ENCODE measurements at regions not wholly inside any gene's neighbourhood (a gene's known extent, or its start where the extent isn't known, plus 50 kb on each side); places are given as distances from the start of the nearest gene placed in this dataset.

DNA sequence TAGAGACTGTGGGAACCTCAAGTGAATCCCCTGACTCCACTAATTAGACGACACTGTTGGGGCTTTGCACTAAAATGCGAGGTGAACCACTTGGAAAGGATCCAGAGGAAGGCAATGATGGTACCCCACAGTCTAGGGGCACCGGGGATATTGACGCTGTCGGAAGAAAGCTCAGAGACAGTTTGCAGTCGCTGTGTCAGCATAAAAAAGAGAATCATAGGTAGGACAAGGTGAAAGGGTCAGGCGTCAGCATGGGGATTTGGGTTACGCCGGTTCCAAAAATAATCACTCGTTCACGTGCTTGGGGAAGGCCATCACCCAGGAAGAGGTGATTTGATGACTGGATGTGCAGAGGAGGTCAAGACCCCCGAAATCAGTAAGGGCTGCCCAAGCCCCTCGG is 598.0 kb upstream of the NOX3 start:
- Mint-ChIP-seq H3K9me3 (peaks cover 16% of the 10 kb centered on the region), H3K4me3 (no peak overlapping the region), H3K27ac (no peak overlapping the region), H3K4me1 (no peaks in the 10 kb centered on the region), H3K27me3 (peaks cover 2% of the 10 kb centered on the region), H3K36me3 (ENCODE audit: low read depth) (no peaks in the 10 kb centered on the region)
- no peak for DNase-seq
- no peak for ATAC-seq

DNA sequence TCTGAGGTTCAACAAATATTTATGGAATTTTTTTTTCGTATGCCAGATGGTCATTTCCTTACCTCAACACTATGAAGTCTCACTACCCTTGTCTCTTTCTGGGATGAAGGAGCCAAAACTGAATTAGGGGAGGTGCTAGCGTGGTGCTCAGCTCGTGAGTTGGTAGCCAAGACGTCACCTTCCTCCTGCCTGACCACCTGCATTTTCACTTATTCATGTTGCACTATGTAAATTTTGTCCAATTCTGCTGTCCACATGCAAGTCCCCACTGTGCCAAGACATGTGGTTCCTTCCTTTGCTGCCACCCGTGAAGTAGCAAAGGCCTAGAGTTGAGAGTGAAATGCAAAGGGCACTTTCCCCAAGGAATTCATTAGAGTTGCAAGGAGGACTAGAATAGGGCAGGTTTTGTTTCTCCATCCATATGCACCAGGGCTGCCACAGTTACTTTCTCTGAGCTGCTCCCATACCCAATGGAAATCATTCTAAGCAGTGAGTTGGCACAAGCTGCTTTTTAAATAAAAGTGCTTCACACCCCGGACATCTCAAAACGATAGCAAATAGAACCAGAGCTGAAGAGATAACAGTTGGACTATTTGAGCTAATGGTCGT is 591.3 kb upstream of the NOX3 start:
- ATAC-seq, result no peak
- no peaks in the 10 kb centered on the region for H3K36me3 Mint-ChIP-seq (ENCODE audit: low read depth)
- H3K27ac Mint-ChIP-seq, result no peak overlapping the region
- DNase-seq, result no peak
- no peak overlapping the region for H3K4me3 Mint-ChIP-seq
- peaks cover 12% of the 10 kb centered on the region for H3K9me3 Mint-ChIP-seq
- H3K27me3 Mint-ChIP-seq, result no peaks in the 10 kb centered on the region
- no peaks in the 10 kb centered on the region for H3K4me1 Mint-ChIP-seq

DNA sequence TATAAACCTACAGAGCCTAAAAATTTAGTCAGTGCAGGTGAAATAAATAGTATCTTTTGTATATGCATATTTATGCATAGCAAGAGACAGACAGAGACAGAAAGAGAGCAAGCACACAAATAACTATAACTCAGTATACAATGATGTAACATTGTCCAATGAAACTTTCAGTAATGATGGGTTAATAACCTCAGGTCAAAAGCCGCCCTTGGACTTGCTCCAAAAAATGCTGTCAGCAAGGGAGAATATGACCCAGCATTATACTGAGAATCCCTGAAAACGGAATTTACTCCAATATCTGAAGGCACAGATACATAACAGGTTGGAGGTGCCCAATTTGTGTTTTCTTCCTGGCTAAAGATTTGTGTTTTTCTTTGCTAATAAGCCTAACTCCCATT is 590.6 kb upstream of the NOX3 start:
- H3K27ac Mint-ChIP-seq, result no peak overlapping the region
- H3K4me3 Mint-ChIP-seq, result no peak overlapping the region
- no peak for ATAC-seq
- H3K4me1 Mint-ChIP-seq, result no peaks in the 10 kb centered on the region
- no peaks in the 10 kb centered on the region for H3K27me3 Mint-ChIP-seq
- no peaks in the 10 kb centered on the region for H3K36me3 Mint-ChIP-seq (ENCODE audit: low read depth)
- peaks cover 12% of the 10 kb centered on the region for H3K9me3 Mint-ChIP-seq
- DNase-seq, result no peak

DNA sequence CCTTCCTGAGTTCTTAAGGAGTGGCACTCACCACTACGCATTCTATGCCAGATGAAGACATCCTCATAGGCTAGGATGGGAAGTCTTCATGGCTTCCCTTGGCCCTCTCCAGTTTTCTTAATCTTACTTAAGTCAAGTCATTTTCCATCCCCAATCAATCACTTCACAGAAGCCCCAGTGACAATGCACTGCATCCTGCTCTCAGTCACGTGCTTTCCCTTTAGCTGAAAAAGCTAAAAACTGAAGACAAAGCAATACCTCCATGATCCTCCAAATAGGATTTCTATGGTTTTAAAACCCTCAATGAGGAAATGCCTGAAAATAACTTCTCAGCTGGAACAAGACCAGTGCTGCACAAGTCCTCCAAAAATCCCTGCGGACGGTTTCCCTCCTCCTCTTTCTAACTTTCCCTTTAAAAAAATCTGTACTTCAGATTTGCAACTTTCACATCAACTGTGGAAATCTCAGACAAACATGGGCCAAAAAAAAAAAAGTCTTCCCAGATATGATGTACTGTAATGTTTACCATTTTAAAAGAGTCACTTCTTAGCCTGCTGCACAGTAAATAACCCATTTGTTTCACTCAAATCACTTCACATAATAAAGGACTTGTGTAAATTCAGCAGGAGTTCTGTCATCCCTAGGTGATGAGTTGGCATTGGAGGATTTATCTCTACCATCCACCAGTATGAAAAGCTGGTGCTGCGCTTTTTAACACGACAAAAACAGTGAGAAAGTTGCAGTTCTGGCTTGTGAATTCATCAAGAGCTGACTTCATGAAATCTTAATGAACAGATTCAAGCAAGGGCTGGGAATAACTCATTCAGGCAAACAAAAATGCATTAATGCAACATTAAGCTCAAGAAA is 590.0 kb upstream of the NOX3 start:
- H3K27ac Mint-ChIP-seq, result no peak overlapping the region
- DNase-seq, result no peak
- H3K36me3 Mint-ChIP-seq (ENCODE audit: low read depth), result no peaks in the 10 kb centered on the region
- H3K4me1 Mint-ChIP-seq, result no peaks in the 10 kb centered on the region
- H3K27me3 Mint-ChIP-seq, result no peaks in the 10 kb centered on the region
- H3K9me3 Mint-ChIP-seq, result peaks cover 12% of the 10 kb centered on the region
- H3K4me3 Mint-ChIP-seq, result no peak overlapping the region
- no peak for ATAC-seq

DNA sequence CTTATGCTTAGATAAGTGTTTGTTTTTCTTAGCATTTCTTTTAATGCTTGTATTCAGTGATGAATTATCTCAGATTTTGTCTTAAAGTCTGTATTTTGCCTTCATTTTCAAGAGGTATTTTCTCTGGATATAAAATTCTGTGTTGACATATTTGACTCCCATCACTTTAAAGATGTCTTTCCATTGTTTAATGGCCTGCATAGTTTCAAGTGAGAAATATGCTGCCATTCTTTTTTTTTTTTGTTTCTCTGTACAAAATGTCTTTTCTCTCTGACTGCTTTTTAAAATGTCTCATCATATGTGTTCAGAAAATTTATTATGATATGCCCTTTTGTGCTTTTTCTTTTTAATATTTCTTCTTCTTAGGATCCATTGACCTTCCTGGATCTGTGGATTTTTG is 578.0 kb upstream of the NOX3 start:
- ATAC-seq (no peak), DNase-seq (no peak)
- Mint-ChIP-seq H3K9me3 (peaks cover 17% of the 10 kb centered on the region), H3K4me1 (peaks cover 12% of the 10 kb centered on the region), H3K27me3 (no peaks in the 10 kb centered on the region), H3K27ac (no peak overlapping the region), H3K4me3 (no peak overlapping the region), H3K36me3 (ENCODE audit: low read depth) (peaks cover 8% of the 10 kb centered on the region)

DNA sequence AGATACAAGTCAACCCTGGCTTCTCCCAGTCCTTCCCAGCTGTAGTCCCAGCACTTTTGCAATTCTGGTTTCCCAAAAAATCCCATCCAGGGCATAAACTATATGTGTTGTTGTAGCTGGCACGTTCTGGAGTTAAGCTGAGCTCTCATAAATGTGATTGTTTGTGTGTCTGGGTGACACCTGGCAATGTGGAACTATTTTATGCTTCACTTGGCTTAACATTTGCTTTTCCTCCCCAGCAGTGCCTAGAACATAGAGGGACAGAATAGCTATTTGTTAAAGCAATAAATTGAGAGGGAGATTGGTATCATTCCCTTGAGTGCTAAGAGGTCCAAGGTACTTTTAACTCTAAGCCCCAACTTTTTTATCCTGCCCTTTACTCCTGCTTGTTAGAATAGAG is 575.9 kb upstream of the NOX3 start:
- Mint-ChIP-seq H3K36me3 (ENCODE audit: low read depth) (peaks cover 8% of the 10 kb centered on the region), H3K4me3 (no peak overlapping the region), H3K27me3 (no peaks in the 10 kb centered on the region), H3K4me1 (peaks cover 24% of the 10 kb centered on the region), H3K27ac (no peak overlapping the region), H3K9me3 (peaks cover 17% of the 10 kb centered on the region)
- DNase-seq (no peak), ATAC-seq (no peak)

DNA sequence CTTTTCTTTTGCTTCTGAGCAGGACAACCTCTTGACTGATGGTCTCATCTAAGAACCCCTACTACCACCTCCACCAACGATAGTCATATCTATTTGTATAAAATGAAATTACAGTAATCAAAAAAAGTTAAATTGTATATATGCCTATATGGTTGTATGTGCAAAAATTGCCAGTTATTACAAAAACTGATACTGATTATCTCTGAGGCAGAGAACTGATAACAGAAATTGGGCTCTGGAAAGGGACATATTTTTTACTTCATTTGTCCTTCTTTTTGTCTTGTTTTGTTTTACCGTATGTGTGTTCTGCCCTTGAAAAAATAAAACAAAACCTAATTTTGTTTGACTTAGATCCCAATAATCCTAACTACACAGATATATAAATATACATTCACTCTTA is 574.4 kb upstream of the NOX3 start:
- no peak overlapping the region for H3K4me3 Mint-ChIP-seq
- H3K36me3 Mint-ChIP-seq (ENCODE audit: low read depth), result peaks cover 8% of the 10 kb centered on the region
- H3K27ac Mint-ChIP-seq, result peak overlapping the region; percentile 23
- H3K9me3 Mint-ChIP-seq, result peaks cover 23% of the 10 kb centered on the region
- no peaks in the 10 kb centered on the region for H3K27me3 Mint-ChIP-seq
- H3K4me1 Mint-ChIP-seq, result peaks cover 24% of the 10 kb centered on the region
- ATAC-seq (no peak), DNase-seq (no peak)

DNA sequence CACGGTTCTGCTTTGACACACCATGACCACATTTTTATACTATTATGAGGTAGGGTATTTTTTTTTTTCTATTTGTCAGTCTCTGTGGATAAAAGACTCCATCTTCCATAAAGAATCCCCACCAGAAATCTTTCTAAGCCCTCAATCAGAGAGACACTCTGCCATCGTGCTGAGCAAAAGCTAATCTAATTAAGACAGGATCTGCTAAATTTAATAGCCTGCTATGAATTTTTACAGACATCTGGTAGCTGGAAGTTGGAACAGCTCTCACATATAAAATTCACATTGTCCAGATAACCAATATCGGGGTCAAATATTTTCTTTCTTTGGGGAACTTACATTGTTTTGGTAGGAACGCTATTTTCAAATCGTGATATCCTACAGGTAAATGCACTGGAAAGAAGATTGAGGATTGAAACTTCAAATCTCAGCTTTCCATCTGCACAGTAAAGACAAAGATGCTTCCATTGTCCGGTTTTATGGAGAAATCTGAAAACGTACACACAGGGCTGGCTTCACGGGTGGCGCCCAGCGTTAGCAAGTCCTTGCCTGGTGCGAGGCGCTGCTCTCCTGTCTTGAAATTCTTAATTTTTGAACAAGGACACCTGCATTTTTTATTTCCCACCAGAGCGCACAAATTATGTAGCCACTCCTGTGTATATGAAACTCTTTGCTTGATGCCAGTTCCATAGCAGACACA is 573.8 kb upstream of the NOX3 start:
- peak overlapping the region; percentile 25 for H3K4me3 Mint-ChIP-seq
- peaks cover 28% of the 10 kb centered on the region for H3K9me3 Mint-ChIP-seq
- H3K27me3 Mint-ChIP-seq, result no peaks in the 10 kb centered on the region
- H3K4me1 Mint-ChIP-seq, result peaks cover 24% of the 10 kb centered on the region
- peak overlapping the region; percentile 85 for H3K27ac Mint-ChIP-seq
- H3K36me3 Mint-ChIP-seq (ENCODE audit: low read depth), result peaks cover 8% of the 10 kb centered on the region
- DNase-seq (no peak), ATAC-seq (no peak)

DNA sequence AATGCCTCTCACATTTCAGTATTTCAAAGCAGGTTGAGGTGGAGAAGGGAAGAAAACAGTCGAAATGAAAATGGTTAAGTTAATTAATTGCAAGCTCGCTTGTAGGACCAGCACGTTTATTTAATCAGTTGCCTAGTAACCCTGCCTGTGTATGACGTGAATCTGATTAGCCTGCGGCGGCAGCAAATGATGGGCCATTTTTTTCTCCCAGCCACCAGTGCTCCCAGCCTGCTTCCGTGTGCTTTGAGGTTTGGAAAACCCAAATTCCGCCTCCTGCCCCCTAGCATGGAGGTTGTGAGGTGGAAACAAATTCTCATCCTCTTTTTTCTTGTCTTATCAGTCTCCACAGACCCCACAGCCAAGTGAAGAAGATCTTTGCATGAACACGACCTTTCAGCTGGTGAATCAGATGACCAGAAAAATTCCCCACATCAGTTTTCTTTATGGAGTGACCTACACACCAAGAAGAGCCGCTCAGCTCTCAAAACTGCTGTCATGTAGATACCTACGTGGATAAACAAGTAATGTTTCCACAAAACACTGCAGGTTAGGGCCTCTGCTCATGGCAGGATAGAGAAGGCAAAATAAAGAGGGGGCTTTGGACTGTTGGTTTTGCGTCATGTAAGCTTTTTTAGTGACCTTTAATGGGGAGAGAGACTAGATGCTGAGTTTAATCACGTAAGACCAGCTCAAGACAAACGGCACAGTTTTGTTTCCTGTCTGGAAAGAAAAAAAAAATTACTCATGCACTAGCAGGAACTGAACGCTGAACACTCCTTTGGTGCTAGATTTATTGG is 572.9 kb upstream of the NOX3 start:
- Mint-ChIP-seq H3K27me3 (no peaks in the 10 kb centered on the region), H3K9me3 (peaks cover 30% of the 10 kb centered on the region), H3K4me1 (peaks cover 24% of the 10 kb centered on the region), H3K4me3 (peak overlapping the region; percentile 25), H3K27ac (peak overlapping the region; percentile 85), H3K36me3 (ENCODE audit: low read depth) (peaks cover 4% of the 10 kb centered on the region)
- ATAC-seq (peak; percentile 91), DNase-seq (no peak)

DNA sequence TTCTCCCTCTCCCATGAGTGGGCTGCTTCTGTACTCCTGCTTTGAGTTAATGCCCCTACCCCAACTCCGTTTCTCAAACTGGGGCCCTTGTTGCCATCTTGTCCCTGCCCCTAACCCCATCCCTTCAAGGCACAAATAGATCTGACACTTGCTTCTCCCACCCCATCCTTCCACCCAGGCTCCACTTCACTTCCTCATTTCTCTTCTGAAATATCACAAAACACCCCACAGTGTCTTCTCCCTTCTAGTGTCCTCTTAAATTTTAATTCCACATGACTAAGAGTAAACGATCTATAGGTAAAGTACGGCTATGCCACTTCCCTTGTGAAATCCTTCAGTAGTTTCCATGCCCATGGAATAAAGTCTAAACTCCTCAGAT is 571.6 kb upstream of the NOX3 start:
- peaks cover 32% of the 10 kb centered on the region for H3K9me3 Mint-ChIP-seq
- no peak overlapping the region for H3K27ac Mint-ChIP-seq
- no peak for ATAC-seq
- no peak for DNase-seq
- H3K4me3 Mint-ChIP-seq, result no peak overlapping the region
- peaks cover 24% of the 10 kb centered on the region for H3K4me1 Mint-ChIP-seq
- peaks cover 4% of the 10 kb centered on the region for H3K36me3 Mint-ChIP-seq (ENCODE audit: low read depth)
- no peaks in the 10 kb centered on the region for H3K27me3 Mint-ChIP-seq

DNA sequence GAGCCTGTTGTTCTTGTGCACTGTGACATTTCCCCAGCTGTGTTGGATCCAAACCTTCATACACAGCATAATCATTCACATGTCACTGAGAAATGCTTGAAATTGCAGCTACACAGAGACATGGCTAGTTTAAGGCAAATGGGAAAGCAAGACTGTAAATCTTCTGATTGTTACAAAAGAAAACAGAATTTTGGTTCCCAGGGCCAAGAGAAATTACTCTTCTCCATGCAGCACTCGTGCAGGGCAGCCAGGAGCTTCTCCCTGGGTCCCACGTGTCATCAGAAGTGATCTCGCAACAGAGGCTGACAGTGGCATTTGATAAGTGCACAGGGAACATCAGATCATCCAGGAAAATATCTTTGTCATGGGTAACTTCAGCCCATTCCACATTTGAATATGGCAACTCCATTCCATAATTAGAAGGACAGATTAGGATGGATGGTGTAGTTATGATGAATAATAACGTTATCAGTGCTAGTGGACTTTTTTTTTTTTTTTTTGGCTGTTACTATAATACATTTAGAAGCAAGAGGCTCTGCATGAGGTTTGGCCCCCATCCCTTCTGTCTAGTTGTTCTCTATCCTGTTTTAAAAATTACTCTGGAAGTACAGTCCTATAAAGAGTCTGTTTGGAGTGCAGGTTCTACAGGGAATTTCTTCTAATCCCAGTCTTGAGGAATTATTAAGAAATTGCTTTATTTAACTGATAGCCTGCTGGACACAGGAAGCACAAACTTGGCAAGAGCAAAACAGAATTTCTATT is 571.0 kb upstream of the NOX3 start:
- peaks cover 4% of the 10 kb centered on the region for H3K36me3 Mint-ChIP-seq (ENCODE audit: low read depth)
- peaks cover 24% of the 10 kb centered on the region for H3K4me1 Mint-ChIP-seq
- no peak for ATAC-seq

DNA sequence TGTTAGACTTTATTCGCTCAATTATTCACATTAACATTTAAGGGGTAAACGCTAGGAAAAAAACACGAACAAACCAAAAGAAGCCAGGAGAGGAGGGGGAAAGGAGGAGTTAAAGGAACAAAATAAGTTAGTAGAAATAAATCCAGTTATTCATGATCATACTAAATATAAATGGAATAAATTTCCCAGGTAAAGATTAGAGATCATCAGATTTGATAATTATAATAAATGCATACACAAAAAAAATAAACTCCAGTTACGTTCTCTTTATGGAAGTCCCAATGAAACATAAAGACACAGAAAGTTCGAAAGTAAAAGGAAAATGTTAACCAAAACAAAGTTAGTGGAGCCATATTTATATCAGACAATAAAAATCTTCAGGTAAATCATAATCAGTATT is 568.7 kb upstream of the NOX3 start:
- DNase-seq, result no peak
- ATAC-seq, result no peak
- H3K27ac Mint-ChIP-seq, result no peak overlapping the region
- peaks cover 34% of the 10 kb centered on the region for H3K9me3 Mint-ChIP-seq
- peaks cover 4% of the 10 kb centered on the region for H3K36me3 Mint-ChIP-seq (ENCODE audit: low read depth)
- H3K4me3 Mint-ChIP-seq, result no peak overlapping the region
- no peaks in the 10 kb centered on the region for H3K27me3 Mint-ChIP-seq
- H3K4me1 Mint-ChIP-seq, result peaks cover 19% of the 10 kb centered on the region

More for the DNA sequence above, 571.0 kb upstream of the NOX3 start:
- Mint-ChIP-seq H3K27ac (no peak overlapping the region), H3K9me3 (peaks cover 27% of the 10 kb centered on the region), H3K4me3 (no peak overlapping the region), H3K27me3 (no peaks in the 10 kb centered on the region)
- DNase-seq, result no peak

DNA sequence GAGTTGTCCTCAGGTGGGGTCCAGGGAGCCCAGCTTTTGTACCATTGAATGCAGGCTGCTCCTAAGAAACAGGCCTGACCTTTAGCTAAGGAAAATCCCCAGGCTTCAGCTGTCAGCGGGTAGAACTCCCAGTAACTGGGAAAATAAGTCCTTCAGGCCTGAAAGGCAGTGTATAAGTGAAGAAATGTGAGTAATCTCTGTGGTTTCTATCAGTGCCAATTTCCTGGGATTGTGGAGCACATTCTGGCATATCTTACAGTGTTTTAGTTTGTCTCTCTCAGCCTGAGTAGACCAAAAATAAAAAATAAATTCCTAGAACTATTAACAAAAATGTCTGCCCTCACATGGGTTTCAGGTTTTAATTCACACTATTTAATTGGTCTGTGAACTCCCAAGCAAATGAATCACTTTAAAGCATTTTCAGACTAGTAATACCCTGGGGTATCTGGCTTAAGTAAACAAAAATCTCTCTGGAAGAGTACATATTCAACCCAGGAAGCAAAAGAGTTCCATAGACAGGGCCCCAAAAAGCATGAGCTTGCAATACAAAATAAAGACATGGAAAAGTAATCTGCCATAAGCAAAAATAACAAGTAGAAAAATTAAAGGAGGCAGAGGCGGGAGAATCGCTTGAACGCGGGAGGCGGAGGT is 566.2 kb upstream of the NOX3 start:
- ATAC-seq (no peak), DNase-seq (no peak)
- peaks cover 4% of the 10 kb centered on the region for H3K36me3 Mint-ChIP-seq (ENCODE audit: low read depth)
- H3K4me3 Mint-ChIP-seq, result no peak overlapping the region
- no peak overlapping the region for H3K27ac Mint-ChIP-seq
- no peaks in the 10 kb centered on the region for H3K27me3 Mint-ChIP-seq
- H3K4me1 Mint-ChIP-seq, result no peaks in the 10 kb centered on the region
- H3K9me3 Mint-ChIP-seq, result peaks cover 34% of the 10 kb centered on the region

Data from activated naive CD8-positive, alpha-beta T cell treated with anti-CD3 and anti-CD28 coated beads, Interleukin-2, amount 50 U/mL, for 24 hours (primary cell).